Upper lobe of left lung (tissue), 6 donors: ENCODE measurements at regions not wholly inside any gene's neighbourhood (a gene's known extent, or its start where the extent isn't known, plus 50 kb on each side); places are given as distances from the start of the nearest gene placed in this dataset.

Experiments used
- ATAC-seq, 2 donors: fragments of 200-7000 bp; cut with Tn5 transposase; one replicate each; pipeline ENCODE4 v1.9.1; 2022; ENCODE audit warnings: mild to moderate bottlenecking in 2 of 2, moderate library complexity in 2 of 2; ENCODE audit not compliant: low FRiP score in 2 of 2
- DNase-seq, 2 donors: peaks; one replicate each; pipeline ENCODE4 v3.0.0-alpha.2; 2019 to 2020
- H3K27ac ChIP-seq, 4 donors: fragments of 200-600 bp; sonication (generic); one replicate each; pipeline ENCODE4 v1.5.1; 2016 to 2019
- H3K27me3 ChIP-seq, 4 donors: fragments of 200-600 bp; sonication (generic); one replicate each; pipeline ENCODE4 v1.5.1; 2017 to 2019
- H3K36me3 ChIP-seq, 4 donors: fragments of 200-600 bp; sonication (generic); one replicate each; pipeline ENCODE4 v1.5.1; 2016 to 2019
- H3K4me1 ChIP-seq, 4 donors: fragments of 200-600 bp; sonication (generic); one replicate each; pipeline ENCODE4 v1.5.1; 2018 to 2019
- H3K4me3 ChIP-seq, 4 donors: fragments of 200-600 bp; sonication (generic); one replicate each; pipeline ENCODE4 v1.5.1; 2017 to 2019; ENCODE audit warnings: mild to moderate bottlenecking in 2 of 4, moderate library complexity in 1 of 4
- H3K9me3 ChIP-seq, 4 donors: fragments of 200-600 bp; sonication (generic); one replicate each; pipeline ENCODE4 v1.5.1; 2018 to 2019
- CTCF ChIP-seq, 6 experiments: fragments of 450-650 bp in 4 of 6; fragments of 200-600 bp in 2 of 6; sonication (generic) in 2 of 6; IDR thresholded peaks; one replicate each; pipeline ENCODE4 v1.5.1; 2016 to 2019; ENCODE audit warnings: antibody characterized with exemption in 6 of 6
- EP300 ChIP-seq, 4 donors: sonication (generic); formaldehyde crosslinking; IDR thresholded peaks; one replicate each; pipeline ENCODE4 v1.5.1; 2017; ENCODE audit warnings: antibody characterized with exemption in 4 of 4, control low read depth in 2 of 4
- POLR2A ChIP-seq, 4 donors: fragments of 450-650 bp; IDR thresholded peaks; one replicate each; pipeline ENCODE4 v1.5.1; 2016 to 2017; ENCODE audit warnings: antibody characterized with exemption in 4 of 4, mild to moderate bottlenecking in 2 of 4
- POLR2AphosphoS5 ChIP-seq, 2 donors: sonication (generic); formaldehyde crosslinking; IDR thresholded peaks; one replicate each; pipeline ENCODE4 v1.5.1; 2017; ENCODE audit warnings: antibody characterized with exemption in 2 of 2
- WGBS, 2 donors: methylation state at CpG; one replicate each; pipeline ENCODE4 v1.1.5; 2017 to 2018; 5-methylcytosine and 5-hydroxymethylcytosine counted together
- donor health status: DM: no; HTN: no; CAD: no; lungs with moderate emphysema.
- donor health status: DM: no; HTN: yes; CAD: no; lungs with severe emphysema.

DNA sequence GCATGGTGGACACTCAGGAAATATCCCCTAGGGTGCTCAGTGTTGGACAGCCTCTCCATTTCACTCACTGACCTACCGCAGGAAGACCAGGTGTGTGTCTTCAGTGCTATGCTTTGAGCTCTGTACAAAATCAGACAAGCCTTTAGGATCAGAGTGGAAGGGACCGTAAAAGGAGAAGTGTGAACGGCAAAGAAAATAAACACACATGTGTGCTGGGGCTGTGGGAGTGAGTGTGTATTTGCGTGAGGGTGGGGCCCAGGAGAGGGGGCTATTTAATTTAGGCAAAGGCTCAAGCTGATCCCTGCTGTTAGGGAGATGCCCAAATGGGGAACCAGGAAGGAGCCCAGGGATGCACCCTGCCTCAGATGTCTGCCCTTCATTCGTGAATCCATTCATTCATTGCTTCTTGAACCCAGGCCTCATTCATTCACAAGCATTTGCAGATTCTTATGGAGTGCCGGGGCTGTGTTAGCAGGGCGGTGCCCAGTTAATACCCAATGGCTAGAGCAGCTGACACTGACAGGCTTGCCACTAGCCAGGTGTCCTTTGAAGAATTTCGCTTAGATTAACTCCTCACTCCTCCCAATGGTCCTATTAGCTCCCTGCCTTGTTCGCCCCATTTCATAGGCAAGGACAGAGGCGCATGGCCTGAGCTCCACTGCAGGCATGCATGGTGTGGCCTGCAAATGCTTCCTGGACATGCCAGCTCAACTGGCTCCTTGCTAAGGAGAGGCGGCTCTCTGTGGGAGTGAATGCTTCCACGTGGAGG, 296.7 kb upstream of the FOXF1 start:
- Histone ChIP-seq H3K36me3 (no peaks in the 10 kb centered on the region), H3K9me3 (no peaks in the 10 kb centered on the region), H3K4me3 (no peak overlapping the region), H3K27me3 (no peaks in the 10 kb centered on the region), H3K4me1 (peaks cover 0 to 21% (median 9%) of the 10 kb centered on the region in 4 donors), H3K27ac (peak overlapping the region; percentile 47 to 79 (median 62))
- no peak for TF ChIP-seq POLR2A (IDR thresholded peaks at IDR 0.05)
- no peak for TF ChIP-seq CTCF (IDR thresholded peaks at IDR 0.05)
- TF ChIP-seq POLR2AphosphoS5 (IDR thresholded peaks at IDR 0.05), result no peak
- TF ChIP-seq EP300 (IDR thresholded peaks at IDR 0.05), result no peak
- ATAC-seq (no peak), DNase-seq (no peak)
- WGBS, 2 donors, result 61 to 67% methylated on average over 11 to 12 of the region's 12 CpGs

GRCh38 chr16:86214326-86215232, 295.7 kb upstream of the FOXF1 start:
- Histone ChIP-seq H3K27ac (peak overlapping the region; percentile 47 to 79 (median 62)), H3K4me1 (peaks cover 0 to 21% (median 9%) of the 10 kb centered on the region in 4 donors), H3K36me3 (no peaks in the 10 kb centered on the region), H3K27me3 (no peaks in the 10 kb centered on the region), H3K9me3 (no peaks in the 10 kb centered on the region), H3K4me3 (no peak overlapping the region)
- 40 to 48% methylated on average over 12 to 14 of the region's 14 CpGs for WGBS, 2 donors
- TF ChIP-seq POLR2A (IDR thresholded peaks at IDR 0.05) (no peak), POLR2AphosphoS5 (IDR thresholded peaks at IDR 0.05) (peak in 1 of 2 donors; percentile 11), CTCF (IDR thresholded peaks at IDR 0.05) (no peak)
- ATAC-seq (peak in 1 of 2 donors; percentile 32), DNase-seq (no peak)

DNA sequence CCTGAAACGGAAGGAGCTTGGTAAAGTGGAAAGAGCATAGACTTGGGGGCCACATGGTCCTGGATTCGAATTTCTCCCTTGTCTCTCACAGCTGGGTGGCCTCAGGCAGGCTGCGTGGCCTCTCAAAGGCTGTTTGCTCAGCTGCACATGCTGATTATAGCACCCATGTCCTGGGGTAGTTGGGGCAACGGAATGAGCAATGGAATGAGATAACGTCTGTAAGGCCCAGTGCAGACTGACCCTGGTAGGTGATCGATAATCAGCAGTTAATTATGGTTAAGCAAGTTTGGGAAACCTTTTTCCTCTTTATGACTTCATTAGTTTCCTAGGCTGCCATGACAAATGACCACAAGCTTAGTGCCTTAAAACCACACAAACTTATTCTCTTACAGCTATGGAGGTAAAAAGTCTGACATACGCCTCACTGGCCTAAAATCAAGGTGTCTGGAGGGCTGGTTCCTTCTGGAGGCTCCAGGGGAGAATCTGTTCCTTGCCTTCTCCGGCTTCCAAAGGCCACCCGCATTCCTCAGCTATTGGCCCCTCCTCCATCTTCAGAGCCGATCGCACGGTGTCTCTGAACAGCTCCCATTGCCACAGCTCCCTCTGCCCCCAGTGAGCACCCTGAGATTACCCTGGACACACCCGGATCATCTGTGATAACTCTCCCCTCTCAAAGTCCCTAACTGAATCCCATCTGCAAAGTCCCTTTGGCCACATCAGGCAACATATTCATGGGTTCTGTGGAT, 294.9 kb upstream of the FOXF1 start:
- DNase-seq, result no peak
- no peak for ATAC-seq
- Histone ChIP-seq H3K27me3 (no peaks in the 10 kb centered on the region), H3K4me3 (no peak overlapping the region), H3K36me3 (no peaks in the 10 kb centered on the region), H3K27ac (peak overlapping the region; percentile 47 to 79 (median 62)), H3K4me1 (peaks cover 0 to 21% (median 9%) of the 10 kb centered on the region in 4 donors), H3K9me3 (no peaks in the 10 kb centered on the region)
- TF ChIP-seq EP300 (IDR thresholded peaks at IDR 0.05) (no peak), POLR2AphosphoS5 (IDR thresholded peaks at IDR 0.05) (no peak), CTCF (IDR thresholded peaks at IDR 0.05) (no peak), POLR2A (IDR thresholded peaks at IDR 0.05) (no peak)
- 76 to 85% methylated on average over 12 of the region's 13 CpGs for WGBS, 2 donors

DNA sequence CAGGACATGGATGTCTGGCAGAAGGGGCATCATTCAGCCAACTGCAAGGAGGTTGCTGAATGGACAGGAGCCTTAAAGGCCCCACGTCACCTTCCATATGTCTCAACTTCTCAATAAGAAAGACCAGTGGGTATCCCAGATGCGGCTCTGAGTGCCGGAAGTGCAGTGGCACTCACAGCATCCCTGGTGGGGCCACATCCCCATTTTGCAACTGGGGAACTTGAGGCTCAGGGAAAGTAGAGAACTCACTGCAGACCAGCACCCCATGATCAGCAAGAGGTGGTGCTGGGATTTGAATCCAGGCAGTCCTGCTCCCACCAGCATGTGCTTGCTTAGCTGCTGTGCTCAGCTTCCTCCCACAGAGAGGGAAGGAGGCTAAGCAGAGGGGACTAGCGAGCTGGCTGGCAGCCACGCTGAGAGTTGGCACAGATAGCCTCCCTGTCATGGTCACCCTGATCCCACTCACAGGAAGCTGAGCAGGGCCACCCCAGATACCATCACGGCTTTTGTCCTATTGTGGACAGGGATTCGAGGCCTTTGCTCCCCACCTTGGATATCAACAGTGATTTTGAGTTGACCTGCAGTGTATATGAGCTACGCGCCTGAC, 294.2 kb upstream of the FOXF1 start:
- 73 to 80% methylated on average over 7 to 9 of the region's 9 CpGs for WGBS, 2 donors
- H3K27me3 ChIP-seq, result no peaks in the 10 kb centered on the region
- peak overlapping the region in 2 of 4 donors; percentile 67 to 79 for H3K27ac ChIP-seq
- H3K4me1 ChIP-seq, result peaks cover 0 to 21% (median 9%) of the 10 kb centered on the region in 4 donors
- no peaks in the 10 kb centered on the region for H3K36me3 ChIP-seq
- H3K4me3 ChIP-seq, result no peak overlapping the region
- ATAC-seq (no peak), DNase-seq (no peak)
- no peaks in the 10 kb centered on the region for H3K9me3 ChIP-seq
- no peak for TF ChIP-seq POLR2AphosphoS5 (IDR thresholded peaks at IDR 0.05)
- TF ChIP-seq CTCF (IDR thresholded peaks at IDR 0.05), result no peak
- TF ChIP-seq EP300 (IDR thresholded peaks at IDR 0.05), result no peak
- no peak for TF ChIP-seq POLR2A (IDR thresholded peaks at IDR 0.05)
